Stimulated activated CD4-positive, alpha-beta T cell treated with anti-CD3 and anti-CD28 coated beads, TNF-alpha, amount 100 ng/mL, for 4 hours (primary cell): ENCODE measurements at regions not wholly inside any gene's neighbourhood (a gene's known extent, or its start where the extent isn't known, plus 50 kb on each side); places are given as distances from the start of the nearest gene placed in this dataset.
"Not testable (repeated sequence)": the region's sequence is repeated elsewhere in the genome, so short reads cannot be mapped to it uniquely, and the experiment has no call there.

Source experiments
- DNase-seq, 3 experiments: peaks; one replicate each; pipeline ENCODE4 v3.0.0-alpha.2; 2020; ENCODE audit warnings: low read depth in 3 of 3

DNA sequence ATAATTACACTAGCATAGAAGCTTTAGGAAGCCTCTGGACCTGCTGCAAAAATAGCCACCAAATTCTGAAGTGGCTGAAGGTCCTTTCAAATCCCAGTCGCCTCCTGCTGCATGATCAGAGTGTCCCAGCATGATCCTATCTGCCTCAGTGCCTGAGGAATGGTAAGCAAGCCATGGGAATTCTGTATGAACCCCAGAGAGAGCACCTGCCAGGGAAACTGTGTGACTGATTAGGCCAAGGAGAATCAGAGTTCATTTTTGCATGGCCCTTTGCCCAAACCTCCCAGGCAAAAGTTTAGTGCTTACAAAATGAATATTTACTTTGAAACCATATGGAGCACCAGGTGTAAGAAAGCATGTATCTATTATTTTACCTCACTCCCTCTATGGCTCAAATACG lies 221.4 kb downstream of the ARL4C start:
- DNase-seq, result no peak

DNA sequence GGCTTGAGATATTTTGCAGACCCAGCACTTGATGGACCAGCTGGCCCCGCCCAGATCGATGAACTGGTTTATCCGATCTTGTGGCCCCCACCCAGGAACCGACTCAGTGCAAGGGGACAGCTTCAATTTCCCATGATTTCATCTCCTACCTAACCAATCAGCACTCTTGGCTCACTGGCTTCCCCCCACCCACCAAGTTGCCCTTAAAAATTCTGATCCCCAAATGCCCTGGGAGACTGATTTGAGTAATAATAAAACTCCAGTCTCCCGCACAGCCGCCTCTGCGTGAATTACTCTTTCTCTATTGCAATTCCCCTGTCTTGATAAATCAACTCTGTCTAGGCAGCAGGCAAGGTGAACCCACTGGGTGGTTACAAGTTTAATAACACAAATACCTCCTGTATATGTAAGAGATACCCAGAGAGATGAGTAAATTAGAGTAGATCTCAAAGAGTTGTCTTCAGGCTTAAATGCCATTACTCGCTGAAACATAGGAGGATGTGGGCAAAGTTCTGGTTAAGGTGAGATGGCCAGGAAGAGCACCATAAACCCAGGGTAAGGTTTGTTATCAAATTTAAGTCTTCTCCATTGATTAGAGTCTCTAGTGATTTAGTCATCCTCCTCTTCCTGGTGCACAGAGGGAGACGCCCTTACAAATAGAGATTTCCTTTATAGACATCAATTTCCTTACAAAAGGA lies 222.8 kb downstream of the ARL4C start:
- no peak for DNase-seq

DNA sequence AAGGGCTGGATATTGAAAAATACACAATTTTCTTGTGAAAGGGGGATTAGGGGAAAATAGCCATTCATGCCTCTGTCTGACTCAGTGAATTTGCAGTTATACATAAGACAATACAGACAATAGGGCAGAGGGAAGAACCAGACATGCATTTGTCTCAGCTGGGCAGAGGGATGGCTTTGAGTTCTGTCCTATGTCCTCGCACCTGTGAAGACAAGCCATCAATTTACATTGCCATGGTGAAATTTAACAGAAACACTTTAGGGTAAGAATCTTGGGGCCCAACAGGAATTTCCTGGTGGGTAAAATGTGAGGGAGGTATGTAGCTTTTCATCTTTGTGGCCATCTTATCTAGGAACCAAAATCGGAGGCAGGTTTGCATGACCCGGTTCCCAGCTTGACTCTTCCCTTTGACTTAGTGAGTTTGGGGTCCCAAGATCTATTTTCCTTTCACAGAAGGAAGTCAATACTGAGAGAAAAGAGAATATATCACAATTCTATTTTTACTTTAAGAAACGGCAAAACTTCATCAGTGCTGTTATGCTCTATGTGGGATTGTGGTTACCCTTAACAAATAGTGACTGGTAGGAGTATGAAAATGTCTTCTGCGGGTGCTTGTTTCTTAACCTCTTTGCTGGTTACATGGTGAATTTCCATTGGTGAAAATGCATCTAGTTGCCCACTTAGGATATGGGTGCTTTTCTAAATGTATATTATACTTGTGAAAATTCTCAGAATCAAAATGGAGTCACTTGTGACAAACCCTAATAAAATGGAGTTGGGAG lies 221.8 kb downstream of the SPP2 start:
- no peak for DNase-seq

DNA sequence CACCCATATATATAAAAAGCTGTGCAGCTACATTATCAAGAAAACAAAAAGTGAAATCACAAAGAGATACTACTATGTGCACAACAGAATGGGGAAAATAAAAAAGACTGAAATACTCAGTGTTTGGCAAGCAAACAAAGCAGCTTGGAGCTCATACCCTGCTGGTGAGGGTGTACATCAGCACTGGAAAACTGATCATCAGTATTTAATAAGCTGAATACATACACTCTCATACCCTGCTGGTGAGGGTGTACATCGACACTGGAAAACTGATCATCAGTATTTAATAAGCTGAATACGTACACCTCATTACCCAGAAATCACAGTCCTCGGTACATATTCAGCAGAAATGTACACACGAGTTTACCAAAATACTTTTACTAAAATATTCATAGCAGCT lies 220.8 kb downstream of the SPP2 start:
- no peak for DNase-seq

DNA sequence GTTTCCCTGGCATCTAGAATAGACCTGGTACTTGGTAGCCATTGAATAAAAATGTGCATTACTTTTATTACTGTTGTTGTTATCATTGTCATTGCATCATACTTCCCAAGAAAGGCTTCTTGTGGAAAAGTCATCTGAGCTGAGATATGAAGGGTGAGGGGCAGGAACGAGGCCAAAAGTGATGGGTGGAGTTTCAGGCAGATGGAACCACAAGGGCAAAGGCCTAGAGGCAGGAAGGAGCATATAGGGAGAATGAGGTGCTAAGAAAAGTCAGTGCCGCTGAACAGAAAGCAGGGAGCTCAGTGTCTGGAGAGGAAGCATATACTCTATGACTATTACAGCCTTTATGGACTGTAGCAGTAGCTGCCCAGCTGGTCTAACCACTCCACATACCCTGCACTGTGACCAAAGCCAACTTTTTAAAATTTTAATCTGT lies 219.3 kb downstream of the SPP2 start:
- no peak for DNase-seq

DNA sequence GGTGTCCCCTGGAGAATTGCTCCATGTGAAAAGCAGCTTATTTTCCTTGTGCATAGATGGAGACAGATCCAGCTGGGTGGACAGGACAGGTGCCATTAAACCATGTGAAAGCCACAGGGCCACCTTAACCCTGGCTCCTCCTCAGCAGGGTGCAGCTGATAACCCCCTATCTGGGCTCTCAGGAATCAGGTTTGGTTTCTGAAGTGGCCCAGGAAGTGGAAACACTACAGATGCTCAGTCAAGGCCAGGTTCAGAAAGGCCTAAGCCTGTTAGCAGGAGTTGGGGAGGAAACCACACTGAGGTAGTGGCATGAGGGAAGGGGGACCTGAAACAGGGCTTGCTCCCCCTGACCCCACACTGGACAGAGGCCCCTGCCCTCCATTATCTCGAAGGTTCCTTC lies 217.0 kb downstream of the SPP2 start:
- DNase-seq, result no peak

DNA sequence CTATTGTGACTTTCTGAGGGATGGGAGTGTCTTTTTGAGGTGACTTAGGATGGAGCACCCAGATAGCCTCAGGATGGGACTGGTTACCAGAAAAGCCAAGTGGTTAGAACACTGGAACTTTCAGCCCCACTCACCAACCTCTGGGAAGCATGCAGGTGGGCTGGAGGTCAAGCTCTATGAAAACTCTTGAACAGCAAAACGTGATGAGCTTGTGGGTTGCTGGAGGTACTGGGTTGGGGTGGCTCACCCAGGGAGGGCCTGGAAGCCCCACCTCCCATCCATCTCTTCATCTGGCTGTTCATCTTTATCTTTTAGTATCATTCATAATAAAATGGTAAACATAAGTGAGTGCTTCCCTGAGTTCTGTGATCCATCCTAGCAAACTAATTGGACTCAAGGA lies 216.4 kb downstream of the SPP2 start:
- no peak for DNase-seq

DNA sequence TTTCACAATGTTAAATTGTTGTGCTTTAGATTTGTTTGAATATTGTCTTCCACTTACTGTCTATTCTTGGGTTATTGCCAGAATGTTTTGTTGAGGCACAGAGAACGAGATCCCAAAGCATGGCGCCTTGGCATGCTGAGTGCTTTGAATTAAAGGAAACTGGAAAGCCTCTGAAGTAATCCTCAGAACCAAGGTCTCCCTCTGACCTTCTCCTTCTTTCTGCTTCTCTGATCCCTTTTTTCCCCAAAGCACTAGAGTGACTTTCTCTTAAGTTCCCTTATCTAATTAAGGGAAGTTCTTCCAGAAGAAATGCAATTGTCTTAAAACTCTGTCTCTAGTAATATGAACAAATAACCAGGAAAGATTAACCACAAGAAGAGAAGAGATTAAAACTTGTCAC lies 214.7 kb downstream of the SPP2 start:
- DNase-seq, result no peak

DNA sequence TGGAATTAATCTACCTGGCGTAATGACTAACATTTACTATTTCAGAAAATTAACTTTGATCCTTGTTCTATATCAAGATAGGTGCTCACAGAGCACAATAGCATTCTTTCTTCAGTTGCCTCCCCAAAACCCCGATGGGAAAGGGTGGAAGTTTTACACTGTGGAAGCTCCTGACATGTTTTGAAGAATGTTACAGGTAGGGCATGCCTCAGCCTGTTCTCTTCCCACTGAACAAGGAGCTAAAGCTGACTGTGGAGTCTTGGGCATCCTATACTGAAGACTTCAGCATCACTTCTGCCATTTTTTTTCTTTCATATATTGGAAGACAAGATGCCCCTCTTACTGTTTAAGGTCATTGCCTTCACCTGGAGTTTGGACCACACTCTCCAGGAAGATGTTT lies 211.2 kb downstream of the SPP2 start:
- no peak for DNase-seq

DNA sequence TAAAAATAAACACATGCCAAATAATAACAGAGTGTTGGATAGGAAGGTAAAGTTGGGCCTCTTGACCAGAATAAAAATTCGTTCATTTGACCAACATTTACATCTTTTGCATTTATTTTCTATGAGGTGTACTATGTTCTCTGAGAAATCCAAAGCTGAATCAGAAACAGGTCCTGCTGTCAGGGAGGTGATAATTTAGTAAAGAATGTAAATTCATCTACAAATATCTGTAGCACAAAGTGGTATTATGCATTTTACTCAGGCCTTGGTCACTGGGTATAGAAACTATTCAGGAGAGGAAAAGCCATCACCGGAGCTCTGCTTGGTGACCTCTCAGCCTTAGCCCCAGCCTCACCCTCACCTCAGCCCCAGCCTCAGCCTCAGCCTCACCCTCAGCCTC lies 208.9 kb downstream of the SPP2 start:
- no peak for DNase-seq

DNA sequence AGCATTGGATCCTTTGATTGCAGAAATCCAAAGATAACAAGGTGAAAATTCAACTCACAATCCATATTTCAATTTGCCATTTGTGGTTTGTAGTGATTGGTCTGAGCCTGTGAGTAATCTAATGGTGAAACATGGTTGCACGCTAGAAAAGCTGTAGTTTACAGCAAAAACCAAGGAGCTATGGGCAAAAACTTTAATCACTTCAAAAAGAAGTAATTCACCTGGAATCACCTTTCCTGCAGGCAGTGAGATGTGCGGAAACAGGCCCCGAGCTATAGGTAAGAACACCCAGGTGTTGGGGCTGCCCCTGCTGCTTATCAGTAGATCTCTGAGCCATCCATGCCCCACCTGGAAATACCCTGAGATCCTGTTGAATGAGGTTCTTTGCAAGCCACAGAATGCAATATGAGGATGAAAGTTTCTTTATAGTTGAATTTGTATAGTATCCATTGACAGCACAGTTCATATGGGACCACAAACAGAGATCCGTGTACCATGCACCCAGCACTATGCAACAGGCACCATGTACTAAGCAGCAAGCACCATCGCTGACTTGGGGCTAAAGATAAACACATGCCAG lies 208.2 kb downstream of the SPP2 start:
- no peak for DNase-seq

DNA sequence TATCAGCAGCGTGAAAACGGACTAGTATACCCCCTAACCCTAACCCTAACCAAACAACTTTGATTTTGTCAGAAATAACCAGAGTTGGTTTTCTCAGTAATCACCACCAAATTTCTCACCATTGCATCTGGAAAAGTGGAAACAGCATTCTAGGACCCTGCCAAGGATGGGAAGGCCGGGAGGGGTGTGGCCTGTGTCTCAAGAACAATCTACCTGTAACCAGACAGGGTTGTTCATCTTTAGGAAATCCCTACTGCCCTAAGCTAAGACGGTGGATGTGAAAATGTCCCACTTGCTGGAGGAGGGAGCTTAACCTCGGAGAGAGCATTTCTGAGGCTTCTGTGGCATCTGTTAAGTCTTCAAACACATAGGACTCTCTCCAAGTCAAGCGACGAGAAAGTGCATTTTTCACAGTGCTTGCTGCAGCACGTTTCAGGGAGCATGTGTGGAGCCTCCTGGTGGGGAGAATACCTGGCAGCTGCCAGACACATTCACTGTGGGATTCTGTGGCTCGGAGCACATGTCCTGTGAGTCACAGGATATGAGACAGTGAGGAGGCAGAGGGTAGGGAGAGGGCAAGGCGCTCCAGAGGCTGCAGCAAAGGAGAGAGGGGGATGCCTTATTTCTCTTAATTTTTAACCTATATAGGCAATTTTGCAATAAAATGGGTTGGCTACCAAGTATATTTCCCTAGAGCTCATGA lies 207.5 kb downstream of the SPP2 start:
- no peak for DNase-seq

DNA sequence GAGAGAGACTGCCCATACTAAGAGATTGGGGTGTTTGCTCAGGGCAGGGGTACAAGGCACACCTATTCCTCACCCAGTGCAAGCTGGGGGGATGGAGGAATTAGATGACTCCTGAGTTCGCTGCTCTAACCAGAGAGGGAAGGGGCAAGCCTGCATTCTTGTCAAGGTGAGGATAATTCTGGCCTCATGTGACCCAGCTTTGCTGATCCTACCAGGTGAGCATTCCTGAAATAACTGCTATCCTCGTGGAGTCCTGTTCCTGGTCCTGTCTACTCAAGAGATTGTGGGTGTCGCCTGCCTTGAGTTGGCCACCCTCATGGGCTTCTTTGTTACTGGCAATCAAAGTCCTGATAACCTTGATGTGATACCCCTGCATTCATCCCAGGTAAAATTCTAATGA lies 206.0 kb downstream of the SPP2 start:
- DNase-seq, result no peak

DNA sequence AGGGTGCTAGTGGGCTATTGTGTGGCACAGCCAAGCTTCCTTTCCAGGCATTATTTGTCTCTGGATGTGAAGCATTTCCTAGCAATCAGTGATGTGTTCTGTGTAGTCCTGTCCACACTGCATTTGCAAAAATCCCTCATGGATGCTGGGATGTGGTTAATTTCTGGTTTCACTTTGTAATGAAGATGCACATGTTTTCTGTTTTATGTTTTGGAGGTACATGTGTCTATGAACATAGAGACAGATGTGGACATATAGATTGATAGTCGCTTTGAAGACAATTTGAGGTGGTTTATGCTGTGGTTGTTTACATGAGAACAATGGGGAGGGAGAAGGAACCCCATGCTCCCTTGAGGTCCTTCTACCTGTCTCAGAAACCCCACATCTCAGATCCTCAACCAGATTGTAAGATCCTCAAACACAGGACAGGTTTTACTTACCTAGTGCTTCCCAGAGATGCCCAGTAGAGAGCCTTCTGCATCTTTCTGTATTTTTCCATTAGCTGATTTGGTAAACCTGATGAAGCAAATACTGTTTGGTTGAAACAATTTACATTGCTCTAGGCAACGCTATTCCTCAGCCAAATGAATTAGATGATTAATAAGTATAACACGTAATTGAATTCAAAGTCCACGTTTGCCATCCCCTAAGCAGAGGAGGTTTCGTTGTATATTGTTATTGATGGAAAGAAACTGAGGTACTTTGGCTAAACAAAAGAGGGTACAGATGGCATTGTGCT lies 204.4 kb downstream of the SPP2 start:
- no peak for DNase-seq

DNA sequence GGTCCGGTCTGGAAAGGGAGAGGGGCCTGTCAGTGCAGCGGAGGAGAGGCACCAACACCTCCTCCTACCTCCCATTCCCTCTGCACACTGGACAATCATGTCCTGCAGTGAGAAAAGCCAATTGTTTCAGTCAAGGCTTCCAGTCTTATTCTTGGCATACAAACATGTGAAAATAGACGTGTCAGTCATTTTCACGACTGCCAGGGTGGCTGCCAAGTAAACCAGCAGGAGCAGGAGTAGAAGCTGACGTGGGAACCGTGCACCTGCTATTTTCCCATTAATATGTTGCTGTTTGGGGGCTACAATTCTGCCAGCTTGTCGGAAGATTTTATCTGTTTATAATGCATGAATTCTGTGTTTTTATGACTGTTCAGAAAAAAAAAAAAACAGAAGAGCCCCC lies 202.3 kb downstream of the SPP2 start:
- no peak for DNase-seq

DNA sequence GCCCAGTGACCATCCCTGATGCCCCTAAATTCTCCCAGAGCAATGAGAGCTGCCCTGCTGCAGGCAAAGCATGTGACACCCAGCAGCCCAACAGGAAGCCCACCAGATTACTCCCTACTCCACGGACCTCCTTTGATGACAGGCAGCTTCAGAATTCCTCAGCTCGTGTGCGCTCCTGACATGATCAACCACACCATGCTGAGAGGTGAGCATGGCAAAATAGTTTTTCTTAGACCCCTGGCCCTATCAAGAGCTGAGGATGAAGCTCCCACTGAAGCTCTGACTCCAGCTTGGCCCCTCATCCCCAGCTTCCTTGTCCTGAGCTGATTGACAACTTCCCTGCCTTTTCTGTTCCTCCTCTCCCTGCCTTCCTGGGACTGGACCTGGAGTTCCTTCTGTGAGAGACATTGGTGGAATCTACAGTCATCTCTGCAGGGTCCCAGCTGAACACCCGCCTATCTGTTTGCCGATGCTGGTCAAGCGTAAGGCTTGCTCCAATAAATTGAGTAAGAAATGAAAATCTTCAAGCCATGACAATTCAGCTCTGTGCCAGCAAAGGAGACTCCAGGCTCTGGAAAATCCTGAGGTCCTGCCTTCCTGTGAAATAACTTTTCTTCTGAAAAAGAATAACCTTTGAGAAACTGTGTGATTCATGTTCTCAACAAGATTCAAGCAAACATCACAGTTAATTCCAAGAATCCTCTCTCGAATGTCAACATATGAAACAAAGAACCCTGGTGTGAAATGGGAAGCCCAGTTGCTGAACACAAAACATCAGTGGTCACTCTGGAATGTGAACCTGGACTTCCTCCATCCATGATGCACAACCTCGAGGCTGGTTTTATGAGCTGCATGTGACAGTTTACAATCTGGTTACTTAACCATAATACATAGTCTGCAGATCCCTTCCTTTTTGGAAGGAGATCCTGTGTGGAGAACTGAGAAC lies 201.1 kb downstream of the SPP2 start:
- no peak for DNase-seq

DNA sequence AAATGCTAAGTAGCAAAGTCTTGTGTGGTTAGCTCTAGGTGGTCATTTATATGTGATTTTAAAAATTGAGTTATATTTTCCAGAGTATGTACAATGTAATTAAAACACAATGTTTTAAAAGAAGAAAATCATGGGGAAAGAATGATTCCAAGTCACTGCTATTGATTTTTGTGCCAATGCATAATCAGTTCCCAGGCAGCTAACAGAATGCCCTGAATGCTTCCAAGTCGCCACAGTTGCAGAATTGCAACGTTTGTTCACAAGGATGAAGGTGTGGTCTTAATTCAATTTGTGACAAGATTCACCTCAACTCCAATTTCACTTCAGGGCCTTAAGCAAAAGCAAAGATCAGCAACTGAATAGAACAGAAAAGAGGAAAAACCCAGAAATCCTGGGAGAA lies 200.4 kb downstream of the SPP2 start:
- DNase-seq, result no peak

DNA sequence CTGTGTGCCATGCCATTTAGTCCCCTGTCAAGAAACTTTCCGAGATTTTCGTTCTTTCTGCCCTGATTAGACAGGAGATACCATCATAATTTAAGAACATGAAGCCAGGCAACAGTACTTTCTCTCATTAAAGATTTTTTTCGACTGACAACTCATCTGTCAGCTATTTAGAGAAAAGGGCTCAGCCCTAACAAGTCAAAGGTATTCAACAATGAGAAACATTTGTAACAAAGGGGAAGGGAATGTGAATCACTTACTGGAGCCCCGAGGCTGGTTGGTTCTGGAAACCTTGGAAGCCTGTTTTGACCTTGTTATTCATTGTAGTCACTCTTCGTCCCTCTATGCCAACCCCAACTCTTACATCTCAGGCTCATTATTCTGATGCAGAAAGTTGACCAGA lies 199.4 kb downstream of the SPP2 start:
- no peak for DNase-seq

DNA sequence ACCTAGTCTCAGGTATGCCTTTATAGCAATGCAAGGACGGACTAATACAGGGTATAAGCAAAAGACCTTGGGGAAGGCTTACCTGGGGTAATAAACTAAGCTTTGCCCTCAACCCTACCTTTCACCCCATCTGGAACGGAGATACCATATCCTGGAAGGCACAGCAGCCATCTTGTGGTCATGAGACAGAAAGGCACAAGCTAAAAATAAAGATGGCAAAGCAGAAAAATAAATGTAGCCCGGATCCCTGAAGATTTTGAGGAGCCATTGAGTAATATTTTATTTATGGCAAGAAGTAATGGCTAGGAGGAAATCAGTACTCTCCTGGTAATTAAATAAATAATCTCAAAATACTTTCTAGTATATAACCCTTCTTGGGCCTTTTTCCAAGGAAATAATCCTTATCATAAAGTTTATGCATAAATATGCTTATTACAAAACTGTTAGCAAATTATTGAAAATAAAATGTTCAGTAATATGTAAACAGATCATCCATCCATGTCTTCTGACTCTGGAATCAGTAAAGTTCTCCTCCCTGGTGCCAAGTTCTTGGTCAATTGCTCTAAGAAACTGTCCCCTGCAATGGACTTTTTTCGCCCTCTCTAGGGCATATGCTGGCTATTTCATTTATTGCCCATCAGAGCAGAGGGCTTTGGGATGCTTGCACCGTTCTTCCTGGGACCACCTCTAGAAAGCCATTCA lies 198.7 kb downstream of the SPP2 start:
- no peak for DNase-seq

DNA sequence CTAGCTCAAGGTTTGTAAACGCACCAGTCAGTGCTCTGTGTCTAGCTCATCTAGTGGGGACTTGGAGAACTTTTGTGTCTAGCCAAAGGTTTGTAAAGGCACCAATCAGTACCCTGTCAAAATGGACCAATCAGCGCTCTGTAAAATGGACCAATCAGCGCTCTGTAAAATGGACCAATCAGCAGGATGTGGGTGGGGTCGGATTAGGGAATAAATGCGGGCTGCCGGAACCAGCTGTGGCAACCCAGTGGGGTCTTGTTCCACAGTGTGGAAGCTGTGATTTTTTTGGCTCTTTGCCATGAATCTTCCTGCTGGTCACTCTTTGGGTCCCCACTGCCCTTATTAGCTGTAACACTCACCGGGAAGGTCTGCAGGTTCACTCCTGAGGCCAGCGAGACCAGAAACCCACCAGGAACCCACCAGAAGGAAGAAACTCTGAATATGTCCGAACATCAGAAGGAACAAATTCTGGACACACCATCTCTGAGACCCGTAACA lies 197.8 kb downstream of the SPP2 start:
- not testable (repeated sequence) for DNase-seq
